COLO829 (cell line): ENCODE measurements at regions not wholly inside any gene's neighbourhood (a gene's known extent, or its start where the extent isn't known, plus 50 kb on each side); places are given as distances from the start of the nearest gene placed in this dataset.
"Not testable (repeated sequence)": the region's sequence is repeated elsewhere in the genome, so short reads cannot be mapped to it uniquely, and the experiment has no call there.

Experiments
- DNase-seq: peaks from one replicate; pipeline ENCODE4 v3.0.0; 2012; ENCODE audit warnings: low spot score

- DNase-seq = no peak
Observed at GRCh38 chr21:20388400-20388799, 609.8 kb upstream of the NCAM2 start.

GRCh38 chr21:20396798-20397197, 601.4 kb upstream of the NCAM2 start:
- DNase-seq = no peak

- no peak for DNase-seq
Observed at GRCh38 chr21:20404915-20405314, 593.3 kb upstream of the NCAM2 start.

- DNase-seq = no peak
Observed at GRCh38 chr21:20418353-20418752, 579.9 kb upstream of the NCAM2 start.

- DNase-seq = no peak
Observed at GRCh38 chr21:20419772-20420171, 578.4 kb upstream of the NCAM2 start.

GRCh38 chr21:20424943-20425342, 573.3 kb upstream of the NCAM2 start:
- no peak for DNase-seq

GRCh38 chr21:20425856-20426255, 572.4 kb upstream of the NCAM2 start:
- no peak for DNase-seq

- DNase-seq = no peak
Observed at GRCh38 chr21:20440338-20440737, 557.9 kb upstream of the NCAM2 start.

GRCh38 chr21:20443558-20444155, 554.6 kb upstream of the NCAM2 start:
- peak; percentile 4 for DNase-seq

GRCh38 chr21:20445971-20446370, 552.2 kb upstream of the NCAM2 start:
- no peak for DNase-seq

GRCh38 chr21:20451046-20451445, 547.2 kb upstream of the NCAM2 start:
- no peak for DNase-seq

- no peak for DNase-seq
Observed at GRCh38 chr21:20452935-20453334, 545.3 kb upstream of the NCAM2 start.

GRCh38 chr21:20459838-20460237, 538.4 kb upstream of the NCAM2 start:
- DNase-seq = no peak

- DNase-seq = no peak
Observed at GRCh38 chr21:20463362-20463761, 534.8 kb upstream of the NCAM2 start.

- no peak for DNase-seq
Observed at GRCh38 chr21:20469361-20469760, 528.8 kb upstream of the NCAM2 start.

- no peak for DNase-seq
Observed at GRCh38 chr21:20486303-20486702, 511.9 kb upstream of the NCAM2 start.

GRCh38 chr21:20502915-20503314, 495.3 kb upstream of the NCAM2 start:
- not testable (repeated sequence) for DNase-seq

- DNase-seq = no peak
Observed at GRCh38 chr21:20507783-20508182, 490.4 kb upstream of the NCAM2 start.

GRCh38 chr21:20511216-20511880, 486.9 kb upstream of the NCAM2 start:
- no peak for DNase-seq

- DNase-seq = no peak
Observed at GRCh38 chr21:20515446-20515845, 482.8 kb upstream of the NCAM2 start.

- no peak for DNase-seq
Observed at GRCh38 chr21:20519076-20519475, 479.1 kb upstream of the NCAM2 start.

- DNase-seq = no peak
Observed at GRCh38 chr21:20522611-20523010, 475.6 kb upstream of the NCAM2 start.

GRCh38 chr21:20523191-20523590, 475.0 kb upstream of the NCAM2 start:
- no peak for DNase-seq
